Stimulated activated naive CD8-positive, alpha-beta T cell treated with anti-CD3 and anti-CD28 coated beads, Interleukin-15, amount 100 ng/mL, for 72 hours (primary cell): ENCODE measurements at regions not wholly inside any gene's neighbourhood (a gene's known extent, or its start where the extent isn't known, plus 50 kb on each side); places are given as distances from the start of the nearest gene placed in this dataset.

ENCODE experiments used
- ATAC-seq: fragments of 150-1000 bp; cut with Tn5 transposase; 2 replicates; pipeline ENCODE4 v1.10.0; 2021; ENCODE audit warnings: mild to moderate bottlenecking, moderate library complexity
- DNase-seq, 2 donors: peaks; one replicate each; pipeline ENCODE4 v3.0.0; 2021 to 2022
- H3K27ac Mint-ChIP-seq, 2 donors: one replicate each; pipeline ENCODE4 v1.8.0; 2022; ENCODE audit warnings: mild to moderate bottlenecking in 2 of 2, mixed read lengths in 2 of 2, moderate library complexity in 2 of 2
- H3K27me3 Mint-ChIP-seq: one replicate; pipeline ENCODE4 v1.8.0; 2022; ENCODE audit warnings: mixed read lengths
- H3K4me1 Mint-ChIP-seq: one replicate; pipeline ENCODE4 v1.8.0; 2022; ENCODE audit warnings: mild to moderate bottlenecking, mixed read lengths
- H3K4me3 Mint-ChIP-seq, 2 donors: one replicate each; pipeline ENCODE4 v1.8.0; 2022; ENCODE audit warnings: mild to moderate bottlenecking in 2 of 2, mixed read lengths in 2 of 2, moderate library complexity in 1 of 2
- H3K9me3 Mint-ChIP-seq, 2 donors: one replicate each; pipeline ENCODE4 v1.8.0; 2022; ENCODE audit warnings: mixed read lengths in 2 of 2

GRCh38 chr18:5603153-5603552 lies 59.4 kb upstream of the EPB41L3 start:
- no peaks in the 10 kb centered on the region for H3K9me3 Mint-ChIP-seq
- ATAC-seq (no peak), DNase-seq (no peak)
- no peaks in the 10 kb centered on the region for H3K4me1 Mint-ChIP-seq
- H3K4me3 Mint-ChIP-seq = no peak overlapping the region
- H3K27me3 Mint-ChIP-seq = peaks cover 6% of the 10 kb centered on the region
- no peak overlapping the region for H3K27ac Mint-ChIP-seq

GRCh38 chr18:5601188-5601624 lies 57.4 kb upstream of the EPB41L3 start:
- H3K4me3 Mint-ChIP-seq = no peak overlapping the region
- H3K27ac Mint-ChIP-seq = no peak overlapping the region
- DNase-seq (no peak), ATAC-seq (no peak)
- H3K27me3 Mint-ChIP-seq = peaks cover 7% of the 10 kb centered on the region
- H3K4me1 Mint-ChIP-seq = no peaks in the 10 kb centered on the region
- no peaks in the 10 kb centered on the region for H3K9me3 Mint-ChIP-seq

- DNase-seq (no peak), ATAC-seq (no peak)
- H3K4me3 Mint-ChIP-seq = no peak overlapping the region
- no peaks in the 10 kb centered on the region for H3K4me1 Mint-ChIP-seq
- H3K27me3 Mint-ChIP-seq = peaks cover 7% of the 10 kb centered on the region
- no peaks in the 10 kb centered on the region for H3K9me3 Mint-ChIP-seq
- H3K27ac Mint-ChIP-seq = no peak overlapping the region
Measured at GRCh38 chr18:5600378-5601071, 56.7 kb upstream of the EPB41L3 start.

GRCh38 chr18:5596585-5596984 lies 52.8 kb upstream of the EPB41L3 start:
- H3K9me3 Mint-ChIP-seq = peaks cover 0 to 8% of the 10 kb centered on the region in 2 donors
- H3K4me1 Mint-ChIP-seq = no peaks in the 10 kb centered on the region
- peaks cover 7% of the 10 kb centered on the region for H3K27me3 Mint-ChIP-seq
- H3K27ac Mint-ChIP-seq = no peak overlapping the region
- DNase-seq (no peak), ATAC-seq (no peak)
- H3K4me3 Mint-ChIP-seq = no peak overlapping the region
